Body of pancreas (tissue), 4 donors: ENCODE measurements at regions not wholly inside any gene's neighbourhood (a gene's known extent, or its start where the extent isn't known, plus 50 kb on each side); places are given as distances from the start of the nearest gene placed in this dataset.

Experiments
- CTCF ChIP-seq, 7 experiments: fragments of 450-650 bp in 4 of 7; fragments of 200-600 bp in 3 of 7; sonication (generic) in 3 of 7; IDR thresholded peaks; one replicate each; pipeline ENCODE4 v1.5.1; 2016 to 2019; ENCODE audit warnings: antibody characterized with exemption in 7 of 7
- POLR2A ChIP-seq, 3 donors: fragments of 450-650 bp; IDR thresholded peaks; one replicate each; pipeline ENCODE4 v1.6.1; 2016; ENCODE audit warnings: antibody characterized with exemption in 3 of 3, mild to moderate bottlenecking in 2 of 3

DNA sequence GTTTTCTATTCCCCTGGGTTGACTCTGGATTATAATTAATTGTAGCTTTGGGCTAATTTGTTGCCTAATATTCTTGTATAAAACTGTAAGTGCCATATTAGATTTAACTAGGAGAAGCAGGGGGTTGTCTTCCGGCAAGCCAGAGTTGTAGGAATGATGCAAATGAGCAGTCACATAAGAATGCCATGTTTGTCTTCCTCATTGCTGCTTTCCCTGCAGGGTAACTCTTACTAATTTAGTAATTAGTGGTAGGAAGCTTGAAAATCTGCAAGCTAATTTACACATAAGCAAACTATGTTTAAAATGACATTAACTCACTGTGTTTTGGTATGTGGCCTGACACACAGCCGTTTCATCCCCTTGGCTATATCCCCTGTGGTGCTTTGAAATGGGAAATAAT is 527.8 kb downstream of the KCTD16 start:
- TF ChIP-seq CTCF (IDR thresholded peaks at IDR 0.05) = no peak
- no peak for TF ChIP-seq POLR2A (IDR thresholded peaks at IDR 0.05)
